HG03469 (cell line): ENCODE measurements at regions not wholly inside any gene's neighbourhood (a gene's known extent, or its start where the extent isn't known, plus 50 kb on each side); places are given as distances from the start of the nearest gene placed in this dataset.

Experiments used
- ATAC-seq: cut with Tn5 transposase; IDR thresholded peaks from one replicate; pipeline ENCODE4 v1.9.1; 2021; ENCODE audit warnings: mild to moderate bottlenecking, moderate library complexity, moderate number of reproducible peaks; ENCODE audit not compliant: unreplicated experiment

GRCh38 chr1:38098101-38098847 lies 51.7 kb upstream of the POU3F1 start:
- ATAC-seq: no peak

GRCh38 chr1:38097284-38097898 lies 50.8 kb upstream of the POU3F1 start:
- ATAC-seq: no peak
